Mesendoderm (in vitro differentiated cells): ENCODE measurements at regions not wholly inside any gene's neighbourhood (a gene's known extent, or its start where the extent isn't known, plus 50 kb on each side); places are given as distances from the start of the nearest gene placed in this dataset.

Experiments
- DNase-seq: peaks from one replicate; pipeline ENCODE4 v3.0.0; 2013
- H2AK5ac ChIP-seq: 2 replicates; pipeline ENCODE4 v1.6.1; 2013; ENCODE audit warnings: low read length, inconsistent platforms
- H2BK120ac ChIP-seq: 2 replicates; pipeline ENCODE4 v1.6.1; 2013; ENCODE audit warnings: low read depth, mild to moderate bottlenecking, low read length, moderate library complexity, mixed read lengths
- H2BK15ac ChIP-seq: replicated peaks from 2 replicates; pipeline ENCODE4 v1.6.1; 2013; ENCODE audit warnings: low read depth, mild to moderate bottlenecking, moderate library complexity
- H2BK5ac ChIP-seq: 2 replicates; pipeline ENCODE4 v1.6.1; 2013; ENCODE audit warnings: low read length, inconsistent platforms
- H3K18ac ChIP-seq: 2 replicates; pipeline ENCODE4 v1.6.1; 2013; ENCODE audit warnings: mild to moderate bottlenecking, low read length, mixed read lengths
- H3K23ac ChIP-seq: one replicate; pipeline ENCODE4 v1.6.1; 2013; ENCODE audit warnings: low read length
- H3K27ac ChIP-seq: 2 replicates; pipeline ENCODE4 v1.5.1; 2013; ENCODE audit warnings: low read depth, mild to moderate bottlenecking, inconsistent platforms, low read length, moderate library complexity
- H3K27me3 ChIP-seq: 2 replicates; pipeline ENCODE4 v1.6.1; 2013; ENCODE audit warnings: low read length, control low read depth, mild to moderate bottlenecking, inconsistent platforms; ENCODE audit not compliant: insufficient read depth, poor library complexity
- H3K36me3 ChIP-seq: 2 replicates; pipeline ENCODE4 v1.6.1; 2013; ENCODE audit warnings: low read length, inconsistent platforms; ENCODE audit not compliant: control insufficient read depth, insufficient read depth
- H3K4ac ChIP-seq: one replicate; pipeline ENCODE4 v1.6.1; 2013; ENCODE audit warnings: low read depth, mild to moderate bottlenecking, low read length, moderate library complexity
- H3K4me1 ChIP-seq: 2 replicates; pipeline ENCODE4 v1.6.1; 2013; ENCODE audit warnings: low read depth, low read length, inconsistent platforms; ENCODE audit not compliant: control insufficient read depth
- H3K4me2 ChIP-seq: 2 replicates; pipeline ENCODE4 v1.6.1; 2013; ENCODE audit warnings: low read length
- H3K4me3 ChIP-seq: 2 replicates; pipeline ENCODE4 v1.5.1; 2013; ENCODE audit warnings: mild to moderate bottlenecking, low read length
- H3K56ac ChIP-seq: one replicate; pipeline ENCODE4 v1.6.1; 2013; ENCODE audit warnings: low read length
- H3K79me1 ChIP-seq: 2 replicates; pipeline ENCODE4 v1.6.1; 2013; ENCODE audit warnings: low read length, inconsistent platforms
- H3K79me2 ChIP-seq: 2 replicates; pipeline ENCODE4 v1.6.1; 2013; ENCODE audit warnings: mild to moderate bottlenecking, low read length; ENCODE audit not compliant: control insufficient read depth, insufficient read depth
- H3K9ac ChIP-seq: 2 replicates; pipeline ENCODE4 v1.6.1; 2013; ENCODE audit warnings: low read length, inconsistent platforms
- H4K5ac ChIP-seq: one replicate; pipeline ENCODE4 v1.6.1; 2013; ENCODE audit warnings: low read length
- H4K8ac ChIP-seq: one replicate; pipeline ENCODE4 v1.6.1; 2013; ENCODE audit warnings: low read depth, mild to moderate bottlenecking, control low read depth, low read length, moderate library complexity
- WGBS: extraction: QIAGEN DNeasy Blood & Tissue Kit; methylation state at CpG from one replicate; pipeline ENCODE4 v1.1.7; 2013; ENCODE audit warnings: low lambda C conversion rate, missing lambda C conversion rate; ENCODE audit not compliant: insufficient coverage; ENCODE audit errors: extremely low coverage; 5-methylcytosine and 5-hydroxymethylcytosine counted together

DNA sequence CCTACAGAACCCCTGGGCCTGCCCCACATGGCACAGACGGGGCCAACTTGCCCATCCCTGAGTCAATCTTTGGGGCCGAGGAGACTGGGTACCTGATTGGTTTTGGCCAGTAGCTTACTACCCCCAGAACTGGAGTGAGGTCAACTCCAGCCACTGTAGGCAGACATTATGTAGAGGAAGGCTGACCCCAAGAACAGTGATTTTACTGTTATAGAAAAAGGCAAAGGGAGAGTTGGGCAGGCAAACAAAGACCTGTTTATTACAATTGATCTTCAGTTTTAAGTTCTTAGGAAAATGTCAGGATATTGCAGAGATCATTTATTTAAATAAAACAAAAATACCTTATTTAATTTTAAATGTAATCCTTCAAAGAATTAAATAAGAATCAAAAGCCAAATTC lies 653.8 kb downstream of the NPHP4 start:
- DNase-seq: no peak
- Histone ChIP-seq H4K8ac (no peak overlapping the region), H2BK120ac (no peak overlapping the region), H2AK5ac (no peak overlapping the region), H3K79me1 (no peaks in the 10 kb centered on the region), H3K18ac (no peak overlapping the region), H3K4ac (no peak overlapping the region), H3K36me3 (no peaks in the 10 kb centered on the region), H3K27me3 (no peaks in the 10 kb centered on the region), H3K4me2 (no peak overlapping the region), H3K9ac (no peak overlapping the region), H3K23ac (no peak overlapping the region), H3K4me1 (no peaks in the 10 kb centered on the region), H3K27ac (no peak overlapping the region), H3K4me3 (no peak overlapping the region), H3K56ac (no peak overlapping the region), H4K5ac (no peak overlapping the region), H3K79me2 (no peaks in the 10 kb centered on the region), H2BK5ac (no peak overlapping the region), H2BK15ac (no peak overlapping the region)
- WGBS: no CpG with 5 or more reads among the region's 2 CpGs

DNA sequence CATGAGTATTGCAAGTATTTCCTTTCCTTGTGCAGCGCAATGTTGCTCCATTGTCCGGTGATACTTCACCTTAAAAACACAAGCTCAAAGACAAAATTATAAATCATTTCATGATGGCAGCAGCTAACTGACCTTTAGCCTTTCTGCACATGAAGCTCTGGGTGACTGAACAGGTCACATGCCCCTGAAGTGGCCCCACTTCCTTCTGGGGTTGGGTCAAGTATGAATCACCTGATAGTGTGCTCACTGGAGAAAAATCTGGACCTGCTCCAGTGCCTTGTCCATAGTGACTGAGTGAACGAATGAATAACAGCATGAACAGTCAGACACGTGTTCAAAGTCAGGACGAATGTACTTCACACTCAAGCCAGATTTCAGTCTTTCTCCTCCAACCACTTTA lies 658.9 kb downstream of the NPHP4 start:
- H3K79me2 ChIP-seq: no peaks in the 10 kb centered on the region
- no peak overlapping the region for H3K56ac ChIP-seq
- H3K4ac ChIP-seq: no peak overlapping the region
- no peak overlapping the region for H3K23ac ChIP-seq
- no peak overlapping the region for H2AK5ac ChIP-seq
- H3K27ac ChIP-seq: no peak overlapping the region
- H3K18ac ChIP-seq: no peak overlapping the region
- DNase-seq: no peak
- H2BK120ac ChIP-seq: no peak overlapping the region
- no peaks in the 10 kb centered on the region for H3K79me1 ChIP-seq
- no peak overlapping the region for H3K9ac ChIP-seq
- no peaks in the 10 kb centered on the region for H3K27me3 ChIP-seq
- H2BK5ac ChIP-seq: no peak overlapping the region
- no peak overlapping the region for H3K4me2 ChIP-seq
- no peak overlapping the region for H3K4me3 ChIP-seq
- no peaks in the 10 kb centered on the region for H3K4me1 ChIP-seq
- H4K5ac ChIP-seq: no peak overlapping the region
- no peak overlapping the region for H2BK15ac ChIP-seq
- H3K36me3 ChIP-seq: no peaks in the 10 kb centered on the region
- WGBS: no CpG with 5 or more reads among the region's 5 CpGs
- no peak overlapping the region for H4K8ac ChIP-seq

DNA sequence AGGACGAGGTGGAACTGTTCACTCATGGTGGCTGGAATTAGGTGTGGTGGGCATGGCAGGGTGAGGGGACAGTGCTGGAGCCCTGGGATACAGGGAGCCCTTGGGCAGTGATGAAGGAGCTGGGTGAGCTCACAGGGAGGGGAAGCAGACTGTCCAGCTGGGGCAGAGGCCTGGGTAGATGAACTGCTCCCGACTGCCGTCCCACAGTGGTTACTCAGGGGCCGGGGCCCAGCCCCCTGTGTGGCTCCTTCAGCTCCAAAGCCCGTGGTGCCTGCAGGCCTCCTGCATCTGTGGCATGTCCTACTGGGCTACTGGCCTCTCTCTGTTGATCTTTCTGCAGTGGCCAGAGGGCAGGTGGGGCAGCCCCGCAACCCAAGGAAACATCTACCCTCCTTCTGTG lies 661.1 kb downstream of the NPHP4 start:
- H2BK120ac ChIP-seq: no peak overlapping the region
- no peak overlapping the region for H2BK5ac ChIP-seq
- DNase-seq: no peak
- no peak overlapping the region for H2BK15ac ChIP-seq
- no peak overlapping the region for H3K9ac ChIP-seq
- H3K4me1 ChIP-seq: no peaks in the 10 kb centered on the region
- H2AK5ac ChIP-seq: no peak overlapping the region
- H3K27me3 ChIP-seq: no peaks in the 10 kb centered on the region
- no peak overlapping the region for H3K56ac ChIP-seq
- H3K79me2 ChIP-seq: no peaks in the 10 kb centered on the region
- H4K5ac ChIP-seq: no peak overlapping the region
- no peak overlapping the region for H3K23ac ChIP-seq
- no peak overlapping the region for H3K4me2 ChIP-seq
- no peak overlapping the region for H3K27ac ChIP-seq
- no peaks in the 10 kb centered on the region for H3K36me3 ChIP-seq
- no peak overlapping the region for H3K18ac ChIP-seq
- no peak overlapping the region for H4K8ac ChIP-seq
- H3K79me1 ChIP-seq: no peaks in the 10 kb centered on the region
- no peak overlapping the region for H3K4me3 ChIP-seq
- H3K4ac ChIP-seq: no peak overlapping the region
- no CpG with 5 or more reads among the region's 6 CpGs for WGBS

DNA sequence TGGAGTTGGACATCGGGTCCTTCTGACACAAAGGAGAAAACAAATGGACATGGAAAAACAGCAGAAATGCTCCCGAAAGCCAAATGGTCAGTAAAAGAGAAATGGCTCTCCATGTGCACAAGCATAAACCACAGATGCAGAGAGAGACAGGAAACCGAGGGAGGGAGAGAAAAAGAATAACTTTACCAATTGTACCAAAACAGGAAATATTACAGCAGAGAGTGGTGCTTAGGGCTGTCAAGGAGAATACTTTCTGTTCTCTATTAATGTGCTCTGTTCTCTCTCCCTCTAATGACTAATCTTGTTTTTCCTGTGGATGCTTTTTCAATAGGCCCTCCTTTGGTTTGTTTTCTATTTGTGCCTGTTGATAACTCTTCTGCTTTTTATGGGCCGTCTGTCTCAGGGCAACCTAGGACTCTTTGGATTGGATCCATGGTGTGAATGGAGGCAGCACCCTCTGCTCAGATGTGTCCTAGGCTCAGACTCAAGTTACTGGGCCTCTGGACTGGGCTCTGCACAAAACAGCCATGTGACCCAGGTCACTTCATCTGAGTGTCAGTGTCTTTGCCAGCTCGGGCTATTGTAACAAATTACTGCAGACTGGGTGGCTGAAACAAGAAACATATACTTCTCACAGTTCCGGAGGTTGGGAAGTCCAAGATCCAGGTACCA lies 663.0 kb downstream of the NPHP4 start:
- DNase-seq: no peak
- Histone ChIP-seq H3K4me3 (no peak overlapping the region), H2BK120ac (no peak overlapping the region), H3K18ac (no peak overlapping the region), H4K8ac (no peak overlapping the region), H3K27me3 (no peaks in the 10 kb centered on the region), H2BK5ac (no peak overlapping the region), H2AK5ac (no peak overlapping the region), H4K5ac (no peak overlapping the region), H3K36me3 (no peaks in the 10 kb centered on the region), H3K79me1 (no peaks in the 10 kb centered on the region), H3K79me2 (no peaks in the 10 kb centered on the region), H3K4me2 (no peak overlapping the region), H3K27ac (no peak overlapping the region), H3K4ac (no peak overlapping the region), H3K4me1 (no peaks in the 10 kb centered on the region), H2BK15ac (no peak overlapping the region), H3K9ac (no peak overlapping the region), H3K23ac (no peak overlapping the region), H3K56ac (no peak overlapping the region)
- no CpG with 5 or more reads among the region's 6 CpGs for WGBS

DNA sequence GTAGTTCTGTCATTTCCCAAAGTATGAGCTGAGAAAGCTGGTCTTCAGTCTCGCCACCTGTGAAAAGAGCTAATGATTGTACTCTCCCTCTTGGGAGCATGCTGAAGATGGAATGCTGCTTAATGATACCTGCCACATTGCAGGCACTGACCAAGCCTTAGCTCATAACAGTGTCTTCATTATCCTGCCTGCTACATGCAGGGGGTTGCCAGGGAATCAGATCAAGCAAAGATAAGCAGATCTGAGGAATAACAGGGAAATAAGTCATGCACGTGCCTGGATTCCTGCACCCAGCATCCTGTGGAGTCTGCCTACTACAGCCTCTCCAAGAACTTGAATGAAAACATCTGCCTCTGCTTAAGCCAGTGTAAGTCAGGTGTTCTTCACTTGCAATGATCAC lies 667.3 kb downstream of the NPHP4 start:
- H3K27me3 ChIP-seq: no peaks in the 10 kb centered on the region
- DNase-seq: no peak
- H3K56ac ChIP-seq: no peak overlapping the region
- no peak overlapping the region for H3K23ac ChIP-seq
- no peak overlapping the region for H2BK15ac ChIP-seq
- no peak overlapping the region for H3K18ac ChIP-seq
- no peak overlapping the region for H3K4me2 ChIP-seq
- no peak overlapping the region for H3K4me3 ChIP-seq
- no peak overlapping the region for H3K9ac ChIP-seq
- H3K27ac ChIP-seq: no peak overlapping the region
- H3K79me2 ChIP-seq: no peaks in the 10 kb centered on the region
- no peaks in the 10 kb centered on the region for H3K36me3 ChIP-seq
- no CpG with 5 or more reads among the region's 2 CpGs for WGBS
- no peak overlapping the region for H2AK5ac ChIP-seq
- no peak overlapping the region for H4K5ac ChIP-seq
- no peaks in the 10 kb centered on the region for H3K79me1 ChIP-seq
- no peaks in the 10 kb centered on the region for H3K4me1 ChIP-seq
- no peak overlapping the region for H2BK5ac ChIP-seq
- no peak overlapping the region for H2BK120ac ChIP-seq
- no peak overlapping the region for H3K4ac ChIP-seq
- H4K8ac ChIP-seq: no peak overlapping the region

DNA sequence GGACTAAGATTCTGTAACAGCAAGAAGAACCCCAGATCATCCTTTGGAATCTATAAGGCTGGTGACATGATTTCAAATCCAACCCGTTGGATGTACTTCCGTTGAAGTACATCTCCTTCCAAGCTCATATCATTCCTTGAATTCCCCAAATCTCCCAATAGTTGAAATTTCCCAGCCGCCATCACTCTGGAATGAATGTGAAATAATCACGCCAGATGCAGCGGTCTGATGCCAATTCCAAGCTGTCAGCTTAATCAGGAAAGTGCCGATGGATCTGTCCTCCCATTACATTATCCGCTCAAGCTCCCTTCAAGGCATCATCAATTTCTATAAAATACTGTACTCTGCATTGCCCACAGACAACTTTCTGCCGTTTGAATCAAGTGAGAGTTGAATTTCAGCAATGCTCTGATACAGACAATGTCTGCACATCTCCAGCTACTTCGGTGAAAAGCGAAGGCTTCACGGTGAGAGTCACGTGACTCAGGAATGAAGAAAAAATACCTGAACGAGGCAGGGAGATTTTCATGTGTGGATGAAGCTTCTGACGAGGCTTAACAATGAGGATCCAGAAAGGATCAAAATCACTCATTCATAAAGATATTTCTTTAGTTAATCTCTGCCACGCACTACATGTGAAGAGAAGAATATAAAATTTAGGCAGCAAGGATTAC lies 663.9 kb downstream of the AJAP1 start:
- no peak overlapping the region for H3K9ac ChIP-seq
- H3K27me3 ChIP-seq: no peaks in the 10 kb centered on the region
- no peak overlapping the region for H4K8ac ChIP-seq
- no peaks in the 10 kb centered on the region for H3K4me1 ChIP-seq
- DNase-seq: no peak
- H3K79me1 ChIP-seq: no peaks in the 10 kb centered on the region
- no peak overlapping the region for H2BK5ac ChIP-seq
- no peaks in the 10 kb centered on the region for H3K79me2 ChIP-seq
- H2AK5ac ChIP-seq: no peak overlapping the region
- no peak overlapping the region for H3K56ac ChIP-seq
- H2BK15ac ChIP-seq: no peak overlapping the region
- no peak overlapping the region for H3K18ac ChIP-seq
- WGBS: no CpG with 5 or more reads among the region's 15 CpGs
- no peak overlapping the region for H3K4me2 ChIP-seq
- no peak overlapping the region for H2BK120ac ChIP-seq
- no peak overlapping the region for H3K23ac ChIP-seq
- H4K5ac ChIP-seq: no peak overlapping the region
- no peaks in the 10 kb centered on the region for H3K36me3 ChIP-seq
- H3K4ac ChIP-seq: no peak overlapping the region
- no peak overlapping the region for H3K4me3 ChIP-seq
- H3K27ac ChIP-seq: no peak overlapping the region
